ENCODE measurements at regions not wholly inside any gene's neighbourhood (a gene's known extent, or its start where the extent isn't known, plus 50 kb on each side); places are given as distances from the start of the nearest gene placed in this dataset.

DNA sequence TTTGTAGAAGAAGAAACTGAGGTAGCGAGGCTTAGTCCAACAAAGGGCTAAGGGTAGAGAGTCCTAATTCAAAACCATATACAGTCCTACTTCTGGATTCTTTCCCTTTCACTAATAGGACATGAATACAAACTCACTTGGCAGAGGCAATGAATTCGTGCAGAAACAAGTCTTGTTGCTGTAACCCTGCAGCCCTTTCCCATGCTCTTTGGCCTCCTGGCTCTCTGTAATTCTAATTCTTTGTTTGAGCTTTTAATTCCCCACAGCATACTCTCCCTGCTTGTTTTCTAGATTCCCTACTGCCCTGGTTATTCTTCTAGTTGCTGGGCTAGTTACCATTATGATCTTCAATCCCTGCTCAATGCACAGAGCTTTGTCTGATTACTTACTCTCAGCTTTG is 381.4 kb downstream of the ETNK1 start:
- TF ChIP-seq, protein P1, sequence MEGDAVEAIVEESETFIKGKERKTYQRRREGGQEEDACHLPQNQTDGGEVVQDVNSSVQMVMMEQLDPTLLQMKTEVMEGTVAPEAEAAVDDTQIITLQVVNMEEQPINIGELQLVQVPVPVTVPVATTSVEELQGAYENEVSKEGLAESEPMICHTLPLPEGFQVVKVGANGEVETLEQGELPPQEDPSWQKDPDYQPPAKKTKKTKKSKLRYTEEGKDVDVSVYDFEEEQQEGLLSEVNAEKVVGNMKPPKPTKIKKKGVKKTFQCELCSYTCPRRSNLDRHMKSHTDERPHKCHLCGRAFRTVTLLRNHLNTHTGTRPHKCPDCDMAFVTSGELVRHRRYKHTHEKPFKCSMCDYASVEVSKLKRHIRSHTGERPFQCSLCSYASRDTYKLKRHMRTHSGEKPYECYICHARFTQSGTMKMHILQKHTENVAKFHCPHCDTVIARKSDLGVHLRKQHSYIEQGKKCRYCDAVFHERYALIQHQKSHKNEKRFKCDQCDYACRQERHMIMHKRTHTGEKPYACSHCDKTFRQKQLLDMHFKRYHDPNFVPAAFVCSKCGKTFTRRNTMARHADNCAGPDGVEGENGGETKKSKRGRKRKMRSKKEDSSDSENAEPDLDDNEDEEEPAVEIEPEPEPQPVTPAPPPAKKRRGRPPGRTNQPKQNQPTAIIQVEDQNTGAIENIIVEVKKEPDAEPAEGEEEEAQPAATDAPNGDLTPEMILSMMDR (IDR thresholded peaks at IDR 0.05; ENCODE audit: low read depth, low read length), result no peak
- in situ Hi-C loops (cut with HindIII; ENCODE audit: low sequenced_read_pairs), result no loop called here
- DNase-seq (ENCODE audit: low read depth, low spot score), result no peak
- no peak overlapping the region for H3K4me3 ChIP-seq (ENCODE audit: low read depth, low read length)

DNA sequence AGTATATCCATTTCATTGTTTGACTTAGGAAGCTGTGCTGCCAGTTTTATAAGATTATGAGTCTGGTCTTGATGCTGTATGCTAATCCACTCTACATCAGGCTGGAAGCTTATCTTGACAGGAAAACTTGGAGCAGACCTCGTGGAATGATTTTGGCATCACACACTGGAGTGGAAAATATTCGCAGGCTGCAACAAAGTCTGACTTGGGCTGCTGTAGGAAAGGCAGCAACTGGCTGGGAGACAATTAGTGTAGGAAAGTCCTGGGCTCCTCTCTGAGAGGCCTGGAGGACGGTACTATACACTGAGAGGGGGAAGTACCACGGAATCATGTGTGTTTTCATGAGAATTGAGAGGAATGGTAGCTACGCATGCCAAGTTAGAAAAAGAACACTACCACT is 383.7 kb downstream of the ETNK1 start:
- in situ Hi-C loops (cut with HindIII; ENCODE audit: low sequenced_read_pairs), result no loop called here
- TF ChIP-seq, protein P1 (IDR thresholded peaks at IDR 0.05; ENCODE audit: low read depth, low read length), result no peak
- no peak for DNase-seq (ENCODE audit: low read depth, low spot score)
- H3K4me3 ChIP-seq (ENCODE audit: low read depth, low read length), result no peak overlapping the region

DNA sequence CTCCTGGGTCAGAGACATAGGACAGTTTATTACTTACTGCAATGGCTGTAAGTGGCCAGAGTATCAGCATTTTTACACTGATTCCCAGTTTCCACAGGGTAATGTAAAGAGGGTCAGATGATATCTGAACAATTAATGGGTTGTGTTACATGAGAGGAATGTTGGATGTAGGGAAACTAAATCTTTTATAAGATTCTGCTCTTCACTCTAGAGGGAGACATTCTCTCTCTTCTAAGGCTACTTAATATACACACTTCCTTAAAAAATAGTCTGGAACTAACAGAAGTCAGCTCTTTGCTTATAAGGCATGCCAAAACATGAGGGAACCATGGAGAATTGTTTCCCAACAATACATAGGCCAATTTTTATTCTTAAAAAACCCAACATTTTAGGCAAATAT is 389.8 kb downstream of the ETNK1 start:
- in situ Hi-C loops (cut with HindIII; ENCODE audit: low sequenced_read_pairs), result no loop called here
- no peak overlapping the region for H3K4me3 ChIP-seq (ENCODE audit: low read depth, low read length)
- TF ChIP-seq, protein P1 (IDR thresholded peaks at IDR 0.05; ENCODE audit: low read depth, low read length), result no peak
- DNase-seq (ENCODE audit: low read depth, low spot score), result no peak

DNA sequence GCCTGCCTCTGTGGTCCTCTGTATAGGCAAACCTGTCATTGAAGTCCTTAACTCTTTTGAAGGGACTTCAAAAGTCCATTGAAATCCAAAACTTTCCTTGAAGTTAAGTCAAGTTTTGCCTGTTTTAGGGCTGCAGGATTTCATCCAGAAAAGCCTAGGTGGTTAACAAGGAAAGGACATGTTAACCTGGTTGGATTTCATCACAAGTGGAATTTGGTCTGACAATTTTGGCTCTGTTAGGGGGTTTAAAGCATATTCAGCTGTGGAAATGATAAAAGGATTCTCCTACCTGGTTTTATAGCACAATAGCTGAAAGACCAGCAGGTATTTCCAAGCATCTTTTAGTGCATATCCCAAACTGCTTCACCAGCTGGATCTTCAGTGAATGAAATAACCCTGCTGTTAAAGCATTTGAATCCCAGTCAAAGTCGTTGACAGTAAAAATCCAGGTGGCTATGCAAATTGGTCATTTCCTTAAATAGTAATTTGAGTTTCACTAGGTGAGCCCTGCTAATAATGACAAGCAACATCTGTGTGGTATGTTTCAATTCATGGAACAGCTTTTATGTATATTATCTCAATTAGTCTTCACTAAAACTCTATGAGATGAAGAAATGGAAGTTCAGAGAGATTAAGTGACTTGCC is 400.5 kb downstream of the ETNK1 start:
- no peak overlapping the region for H3K4me3 ChIP-seq (ENCODE audit: low read depth, low read length)
- in situ Hi-C loops (cut with HindIII; ENCODE audit: low sequenced_read_pairs), result no loop called here
- TF ChIP-seq, protein P1 (IDR thresholded peaks at IDR 0.05; ENCODE audit: low read depth, low read length), result no peak
- DNase-seq (ENCODE audit: low read depth, low spot score), result no peak

DNA sequence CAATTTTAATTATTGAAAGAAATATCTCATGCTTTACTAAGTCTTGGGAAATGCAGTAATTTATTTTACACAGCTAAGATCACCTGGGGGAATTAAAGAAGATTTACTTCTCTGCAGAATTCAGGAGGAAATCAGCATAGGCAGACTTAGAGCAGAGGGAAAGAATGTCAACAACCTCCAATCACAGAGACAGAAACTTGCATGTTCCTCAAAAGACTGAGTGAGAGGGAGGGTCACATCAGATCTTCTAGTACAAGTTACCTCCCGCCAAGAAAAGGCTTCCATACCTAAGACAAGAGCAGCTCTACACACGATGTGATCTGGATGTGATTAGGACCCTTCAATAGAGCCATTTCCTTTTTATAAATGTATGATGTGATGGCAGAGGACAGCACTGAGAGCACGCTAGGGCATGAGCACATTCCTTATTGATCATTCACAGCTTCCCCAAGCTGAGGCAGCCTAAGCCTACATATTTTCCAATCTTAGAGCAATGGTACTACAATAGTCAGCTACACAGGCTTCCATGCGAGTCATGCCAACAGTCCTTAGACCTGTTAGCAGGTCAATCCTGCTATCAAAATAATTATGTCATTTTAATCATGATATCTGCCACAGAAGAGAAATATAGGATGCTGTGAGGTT is 403.3 kb downstream of the ETNK1 start:
- TF ChIP-seq, protein P1 (IDR thresholded peaks at IDR 0.05; ENCODE audit: low read depth, low read length), result no peak
- no peak for DNase-seq (ENCODE audit: low read depth, low spot score)
- in situ Hi-C loops (cut with HindIII; ENCODE audit: low sequenced_read_pairs), result no loop called here
- no peak overlapping the region for H3K4me3 ChIP-seq (ENCODE audit: low read depth, low read length)

DNA sequence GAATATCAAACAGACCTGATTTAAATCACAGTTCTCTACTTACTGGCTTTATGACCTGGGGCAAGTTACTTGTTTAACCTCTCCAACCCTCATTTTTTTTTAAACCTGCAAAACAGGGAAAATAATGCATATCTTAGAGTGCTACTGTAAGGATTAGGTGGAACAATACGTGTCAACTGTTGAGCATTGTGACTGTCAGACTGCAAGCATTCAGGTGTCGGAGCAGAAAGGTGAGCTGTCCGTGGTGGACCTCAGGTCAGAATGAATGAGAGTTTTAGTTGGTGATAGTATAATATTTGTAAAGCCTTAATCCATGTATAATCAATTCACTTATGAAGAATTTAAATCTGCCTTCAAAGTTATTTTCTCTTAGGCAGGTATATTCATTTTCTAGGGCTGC is 404.2 kb downstream of the ETNK1 start:
- no peak for DNase-seq (ENCODE audit: low read depth, low spot score)
- in situ Hi-C loops (cut with HindIII; ENCODE audit: low sequenced_read_pairs), result no loop called here
- TF ChIP-seq, protein P1 (IDR thresholded peaks at IDR 0.05; ENCODE audit: low read depth, low read length), result no peak
- H3K4me3 ChIP-seq (ENCODE audit: low read depth, low read length), result no peak overlapping the region
